SH-SY5Y (cell line): ENCODE measurements at regions not wholly inside any gene's neighbourhood (a gene's known extent, or its start where the extent isn't known, plus 50 kb on each side); places are given as distances from the start of the nearest gene placed in this dataset.

Experiments used
- GATA2 ChIP-seq: IDR thresholded peaks from 2 replicates; pipeline ENCODE4 v1.6.1; 2011; ENCODE audit warnings: mild to moderate bottlenecking, low read depth, low read length
- GATA3 ChIP-seq: IDR thresholded peaks from 2 replicates; pipeline ENCODE4 v1.6.1; 2011; ENCODE audit warnings: low read depth, mild to moderate bottlenecking, low read length, moderate library complexity

DNA sequence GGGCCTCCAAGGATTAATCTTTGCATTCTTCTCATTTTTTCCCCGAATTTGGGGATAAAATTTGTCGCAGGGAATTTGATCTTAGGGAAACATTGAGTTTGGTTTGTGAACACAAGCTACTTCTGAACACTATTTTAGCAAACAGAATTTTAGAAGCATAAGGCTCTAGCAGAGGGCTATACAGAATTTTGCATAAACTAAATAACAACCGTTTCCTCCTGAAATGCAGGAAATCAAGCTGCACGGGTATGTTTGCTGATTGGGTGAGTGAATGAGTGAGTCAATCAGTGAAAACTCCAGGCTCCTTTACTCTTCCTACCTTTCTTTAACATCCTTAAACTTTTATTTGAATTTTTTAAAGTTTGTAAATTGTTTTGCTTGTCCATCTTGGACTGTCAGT lies 81.3 kb upstream of the GNAO1 start:
- no peak for TF ChIP-seq GATA3
- TF ChIP-seq GATA2: no peak
